NCI-H1930 (cell line): ENCODE measurements at regions not wholly inside any gene's neighbourhood (a gene's known extent, or its start where the extent isn't known, plus 50 kb on each side); places are given as distances from the start of the nearest gene placed in this dataset.

Experiments
- DNase-seq, 2 experiments: peaks; one replicate each; lab custom pipeline; 2025; lab: John Stamatoyannopoulos, UW

DNA sequence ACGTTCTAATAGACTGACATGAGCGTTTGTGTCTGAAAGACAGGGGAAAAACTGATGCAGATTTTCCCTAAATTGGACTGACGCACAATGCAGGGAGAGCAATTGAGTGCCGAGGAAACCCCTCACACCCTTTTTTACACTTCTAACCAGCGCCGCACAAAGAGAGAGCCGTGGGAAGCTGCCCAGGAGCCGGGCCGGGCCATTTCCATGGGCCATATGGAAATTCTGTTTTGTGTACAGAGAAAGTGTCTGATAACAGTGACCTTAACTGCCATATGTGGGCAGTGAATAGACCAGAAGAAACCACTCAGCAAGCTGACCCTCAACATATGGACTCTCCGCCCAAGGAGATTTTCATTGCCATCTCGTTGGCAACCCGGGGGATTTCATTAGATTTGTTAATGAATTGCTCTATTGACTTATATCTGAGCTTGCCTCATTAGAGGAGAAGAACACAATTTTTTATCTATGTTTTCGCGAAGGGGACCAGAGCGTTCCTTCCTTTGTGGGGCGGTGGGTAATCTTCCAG, 225.9 kb upstream of the IRX3 start:
- DNase-seq = no peak

GRCh38 chr16:54511222-54511731, 224.7 kb upstream of the IRX3 start:
- no peak for DNase-seq

DNA sequence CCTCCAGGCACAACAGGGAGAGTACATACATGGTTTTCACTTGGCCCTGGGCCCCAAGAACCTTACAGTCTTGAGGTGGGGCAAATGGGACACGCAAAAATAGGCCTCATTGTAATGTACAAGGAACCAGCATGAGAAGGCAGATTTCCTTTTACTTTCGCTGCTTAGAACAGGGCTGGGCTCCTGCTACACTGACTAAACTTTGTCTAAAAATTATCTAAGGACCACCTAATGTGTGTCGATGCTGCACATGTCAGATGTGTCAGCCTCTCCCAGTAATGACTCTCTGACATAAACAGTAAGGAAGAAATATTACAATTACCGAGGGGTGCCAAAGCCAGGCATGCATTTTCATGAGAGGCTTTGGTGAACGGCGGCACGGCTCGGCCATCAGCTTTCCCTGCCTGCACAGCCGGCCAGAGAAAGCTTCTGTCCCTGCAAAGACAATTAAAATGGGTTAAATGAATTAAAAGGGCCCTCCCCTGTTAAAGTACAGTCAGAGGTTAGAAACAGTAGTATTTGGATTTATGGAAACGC, 224.2 kb upstream of the IRX3 start:
- DNase-seq = no peak

- peak in 1 of 2 experiments; percentile 16 for DNase-seq
These were observed 222.9 kb upstream of the IRX3 start for GRCh38 chr16:54509456-54509855.

DNA sequence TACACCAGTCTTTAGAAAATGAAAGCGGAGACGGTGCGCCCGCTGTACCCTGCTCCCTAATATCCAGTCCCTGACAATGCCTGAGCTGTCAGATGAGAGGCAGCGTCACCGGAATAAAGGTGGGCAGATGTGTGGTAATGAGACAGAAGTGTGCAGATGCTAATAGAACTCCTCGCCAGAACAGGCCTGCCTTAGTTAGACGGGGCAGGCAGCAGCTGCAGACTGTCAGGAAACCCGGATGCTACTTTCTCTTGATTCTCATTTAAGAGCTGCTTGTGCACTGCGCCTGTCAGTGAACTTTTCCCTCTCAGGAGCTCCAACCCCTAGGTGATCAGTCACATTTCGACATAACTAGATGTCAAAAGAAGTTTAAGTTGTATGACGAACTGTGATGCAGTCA, 221.8 kb upstream of the IRX3 start:
- no peak for DNase-seq

GRCh38 chr16:54506741-54507500, 220.3 kb upstream of the IRX3 start:
- peak; percentile 81 to 85 for DNase-seq

DNA sequence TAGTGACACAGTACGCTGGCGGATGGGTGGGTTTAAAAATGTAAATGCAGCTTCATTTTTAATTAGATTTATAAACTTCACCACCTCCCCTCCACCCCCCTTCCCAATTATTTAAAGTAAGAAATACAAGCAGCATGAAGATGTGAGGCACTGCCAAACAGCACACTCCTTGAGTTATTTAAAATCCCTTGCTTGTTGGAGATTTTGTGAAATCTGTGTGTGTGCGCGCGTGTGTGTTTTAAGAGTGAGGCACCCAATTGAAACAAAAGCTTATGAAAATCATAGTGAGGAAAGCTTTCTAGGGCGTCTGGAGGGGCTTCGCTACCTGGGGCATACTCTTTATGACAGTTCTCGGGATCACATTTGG, 219.6 kb upstream of the IRX3 start:
- DNase-seq = no peak

- peak in 1 of 2 experiments; percentile 20 for DNase-seq
These were observed 219.1 kb upstream of the IRX3 start for GRCh38 chr16:54505549-54506213.

GRCh38 chr16:54504372-54504771, 217.8 kb upstream of the IRX3 start:
- peak in 1 of 2 experiments; percentile 13 for DNase-seq

DNA sequence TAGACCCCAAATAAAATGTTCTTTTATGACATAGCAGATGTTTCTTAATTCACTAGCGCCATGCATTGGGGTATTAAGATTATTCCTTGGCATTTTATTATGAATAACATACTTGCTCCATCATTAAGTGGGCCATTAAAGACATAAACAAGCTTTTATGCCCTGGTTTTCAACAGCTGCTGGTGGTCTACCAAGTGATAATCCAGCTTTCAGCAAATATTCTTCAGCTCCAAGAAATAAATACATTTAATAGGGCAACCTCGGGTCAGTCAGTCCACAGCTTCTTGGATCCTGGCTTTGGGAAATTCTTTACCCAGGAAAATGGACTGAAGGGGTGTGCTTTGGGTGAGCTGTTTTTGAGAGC, 217.3 kb upstream of the IRX3 start:
- no peak for DNase-seq

GRCh38 chr16:54503011-54503855, 216.6 kb upstream of the IRX3 start:
- no peak for DNase-seq

GRCh38 chr16:54501797-54502196, 215.2 kb upstream of the IRX3 start:
- DNase-seq = no peak

GRCh38 chr16:54493594-54493993, 207.0 kb upstream of the IRX3 start:
- DNase-seq = no peak

GRCh38 chr16:54493061-54493460, 206.5 kb upstream of the IRX3 start:
- DNase-seq = no peak

- no peak for DNase-seq
These were observed 203.5 kb upstream of the IRX3 start for GRCh38 chr16:54490112-54490488.

DNA sequence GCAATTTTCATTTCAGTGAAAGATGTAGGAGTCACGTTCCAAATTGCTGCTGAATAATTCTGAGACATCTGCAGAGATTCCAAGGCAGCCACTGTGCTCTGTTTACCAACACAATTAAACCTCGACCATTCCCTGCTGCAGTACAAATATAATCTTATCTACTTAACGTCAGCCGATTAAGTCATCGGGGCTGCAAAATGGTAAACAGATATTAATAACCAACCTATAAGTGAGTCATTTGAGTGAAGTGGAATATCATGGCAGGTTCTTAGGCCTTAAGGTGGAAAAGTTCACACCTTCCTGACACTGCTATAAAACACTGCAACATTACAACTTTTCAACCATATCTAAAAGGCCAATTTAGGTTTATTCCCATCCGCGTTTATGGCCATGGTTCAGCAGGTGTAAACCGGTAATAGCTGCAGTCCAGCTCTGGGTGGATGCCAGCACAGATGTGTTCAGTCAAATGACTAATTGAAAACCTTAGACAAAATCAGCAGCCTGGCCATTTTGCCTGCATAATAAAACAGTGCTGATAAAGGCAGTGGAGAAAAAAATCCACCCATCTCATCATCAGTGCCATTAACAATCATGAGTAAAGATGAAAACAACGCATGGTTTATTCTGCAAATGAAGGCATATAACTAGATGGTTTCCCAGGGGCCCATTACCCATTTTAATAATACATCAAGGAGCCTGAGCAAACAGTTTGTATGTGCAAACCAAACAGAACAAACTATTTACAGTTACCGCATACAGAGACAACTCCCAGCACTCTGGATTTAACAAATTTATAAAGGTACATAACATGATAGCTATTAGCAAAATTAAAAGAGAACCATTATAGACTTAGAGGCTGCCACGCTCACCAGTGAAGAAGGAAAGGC, 202.9 kb upstream of the IRX3 start:
- DNase-seq = peak; percentile 81 to 86

GRCh38 chr16:54488729-54489128, 202.1 kb upstream of the IRX3 start:
- no peak for DNase-seq

DNA sequence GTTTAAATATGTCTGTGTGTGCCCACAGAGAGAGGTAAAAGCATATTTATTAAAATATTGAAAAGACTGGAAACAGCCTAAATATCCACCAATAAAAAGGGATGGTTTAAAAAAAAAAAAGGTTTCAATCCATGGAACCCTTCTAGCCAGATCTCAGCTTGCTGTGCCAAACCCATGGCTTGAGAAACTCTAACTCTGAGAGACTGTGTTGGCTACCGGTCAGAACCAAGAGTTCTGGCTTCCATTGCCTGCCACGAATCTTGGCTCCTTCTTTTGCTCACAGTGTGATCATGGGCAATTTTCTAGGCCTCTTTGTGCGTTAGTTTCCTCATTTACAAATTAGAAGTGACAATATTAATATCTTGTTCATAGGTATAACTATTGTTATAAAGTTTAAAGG, 201.3 kb upstream of the IRX3 start:
- no peak for DNase-seq

DNA sequence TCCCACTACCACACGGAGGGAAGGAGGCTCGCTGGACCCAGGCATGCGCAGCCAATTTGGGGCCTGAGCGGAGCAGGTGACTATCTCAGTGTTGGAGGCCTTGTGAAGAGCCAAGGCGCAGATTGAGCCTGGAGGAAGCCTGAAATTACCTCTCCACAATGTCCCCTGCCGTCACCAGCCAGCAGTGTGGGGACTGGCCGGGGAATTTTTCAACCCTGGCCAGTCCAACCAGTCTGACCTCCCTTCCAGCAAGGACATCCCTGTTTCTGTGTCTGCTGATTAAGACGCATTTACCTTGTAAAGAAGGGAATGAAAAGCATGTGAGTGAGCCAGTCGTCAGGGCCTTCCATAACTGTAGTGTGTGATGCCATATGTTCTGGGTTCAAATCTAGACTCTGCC, 198.1 kb upstream of the IRX3 start:
- no peak for DNase-seq

DNA sequence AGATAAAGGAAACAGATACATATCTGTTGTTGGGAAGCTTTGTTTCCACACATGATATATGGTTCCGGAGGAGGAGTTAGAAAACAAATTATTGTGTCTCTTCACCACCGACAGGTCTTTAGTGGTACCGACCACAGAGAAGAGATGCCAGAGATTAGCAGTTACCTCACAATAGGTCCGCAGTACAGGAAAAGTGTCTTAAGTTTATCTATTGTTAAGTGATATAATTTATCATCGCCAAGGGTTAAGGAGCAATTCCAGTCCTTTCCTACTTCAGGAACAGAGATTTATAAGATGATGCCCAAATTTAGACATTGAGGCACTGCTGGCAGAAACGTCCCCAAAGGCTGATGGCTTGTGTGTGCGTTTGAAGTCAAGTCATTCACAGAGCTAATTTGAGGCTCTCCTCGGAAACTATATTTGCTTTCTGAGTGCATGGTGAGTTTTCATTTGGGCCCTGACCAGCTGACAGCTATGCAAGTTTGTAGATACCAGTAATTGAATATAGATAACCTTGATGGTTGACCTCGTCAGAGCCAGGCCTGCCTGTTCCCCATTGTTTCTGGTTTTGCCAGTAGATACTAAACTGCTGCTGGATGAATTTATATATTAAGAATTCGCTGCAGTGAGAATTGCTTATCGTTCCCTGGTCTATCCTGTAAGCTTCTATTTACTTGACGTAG, 196.4 kb upstream of the IRX3 start:
- DNase-seq = no peak

DNA sequence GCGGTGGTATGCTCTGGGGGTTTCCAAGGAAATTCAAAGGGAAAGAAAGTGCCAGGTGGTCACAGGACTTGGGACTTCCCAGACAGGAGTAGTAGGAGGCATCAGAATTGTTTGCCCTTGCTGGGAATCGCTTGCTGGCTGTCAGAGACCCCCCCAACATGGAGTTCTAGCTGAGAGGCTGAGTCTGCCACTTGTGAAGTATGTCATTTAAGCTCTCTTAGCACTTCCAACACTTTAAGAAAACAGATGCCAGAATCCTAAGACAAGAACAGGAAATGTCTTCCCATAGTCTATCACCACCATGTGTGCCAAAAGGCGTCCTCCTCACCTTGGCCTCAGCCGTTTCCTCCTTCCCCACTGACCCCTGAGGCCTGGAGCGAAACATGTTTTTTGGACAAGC, 193.8 kb upstream of the IRX3 start:
- DNase-seq = no peak
